NCI-H1048 (cell line): ENCODE measurements at regions not wholly inside any gene's neighbourhood (a gene's known extent, or its start where the extent isn't known, plus 50 kb on each side); places are given as distances from the start of the nearest gene placed in this dataset.

ENCODE experiments used
- DNase-seq: peaks from one replicate; lab custom pipeline; 2025; lab: John Stamatoyannopoulos, UW

DNA sequence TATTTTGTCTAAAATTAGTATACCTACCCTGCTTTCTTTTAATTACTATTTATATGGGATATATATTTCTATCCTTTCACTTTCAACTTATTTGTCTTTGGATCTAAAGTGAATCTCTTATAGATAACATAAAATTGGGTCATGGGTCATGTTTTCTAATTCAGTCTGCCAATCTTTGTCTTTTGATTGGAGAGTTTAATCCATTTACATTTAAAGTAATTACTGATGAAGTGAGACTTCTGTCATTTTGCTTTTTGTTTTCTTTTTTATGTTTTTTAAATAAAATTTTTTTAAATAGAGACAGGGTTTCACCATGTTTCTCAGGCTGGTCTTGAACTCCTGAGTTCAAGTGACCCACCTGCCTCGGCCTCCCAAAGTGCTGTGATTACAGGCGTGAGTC is 50.5 kb upstream of the PRDM1 start:
- no peak for DNase-seq

- no peak for DNase-seq
Observed at GRCh38 chr6:106033806-106034205, 52.3 kb upstream of the PRDM1 start.

- DNase-seq, result no peak
Observed at GRCh38 chr6:106027758-106028157, 58.4 kb upstream of the PRDM1 start.

DNA sequence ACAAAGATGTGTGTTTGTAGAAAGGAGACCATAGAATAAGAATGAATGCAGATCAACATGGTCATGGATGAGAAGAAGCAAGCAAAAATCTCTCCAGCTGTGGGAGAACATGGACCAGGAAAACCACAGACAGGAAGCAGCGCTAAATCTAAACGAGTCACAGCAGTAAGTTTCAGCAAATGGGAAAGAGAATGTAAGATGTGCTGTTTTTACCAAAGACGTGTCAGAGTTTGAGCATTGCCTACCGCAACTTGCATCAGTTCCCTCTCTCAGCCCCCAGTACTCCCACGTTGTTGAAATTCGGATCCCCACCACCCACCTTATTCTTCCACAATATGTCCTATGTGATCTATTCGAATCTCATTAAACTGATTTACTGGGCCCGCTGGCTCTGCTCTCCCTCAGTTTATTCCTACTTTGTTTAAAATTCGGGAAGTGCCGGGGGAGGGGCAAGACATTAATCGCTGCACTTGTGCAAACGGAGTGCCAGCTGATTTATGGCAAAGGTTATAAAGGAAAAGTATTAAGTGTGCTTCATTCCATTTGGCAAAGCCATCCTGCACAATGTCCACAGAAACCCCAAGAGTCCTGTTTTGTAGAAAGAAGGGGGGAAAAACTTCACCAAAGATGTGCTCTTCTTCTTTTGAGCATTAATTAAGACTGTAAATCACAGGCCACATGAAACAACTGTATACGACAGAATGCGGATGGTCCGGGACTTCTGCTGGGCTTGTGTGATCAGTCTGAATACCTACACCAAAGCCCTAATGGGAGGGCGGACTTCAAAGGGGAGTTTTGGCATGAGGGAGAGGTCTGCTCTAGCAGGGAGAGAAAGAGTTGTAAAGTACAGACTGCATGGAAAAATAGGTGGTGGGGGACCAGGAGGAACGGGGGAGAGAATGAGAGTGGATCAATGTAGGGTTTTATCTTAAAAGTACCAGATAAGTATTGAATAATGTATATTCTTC is 59.1 kb upstream of the PRDM1 start:
- no peak for DNase-seq

GRCh38 chr6:106025655-106026054 is 60.5 kb upstream of the PRDM1 start:
- DNase-seq, result no peak

DNA sequence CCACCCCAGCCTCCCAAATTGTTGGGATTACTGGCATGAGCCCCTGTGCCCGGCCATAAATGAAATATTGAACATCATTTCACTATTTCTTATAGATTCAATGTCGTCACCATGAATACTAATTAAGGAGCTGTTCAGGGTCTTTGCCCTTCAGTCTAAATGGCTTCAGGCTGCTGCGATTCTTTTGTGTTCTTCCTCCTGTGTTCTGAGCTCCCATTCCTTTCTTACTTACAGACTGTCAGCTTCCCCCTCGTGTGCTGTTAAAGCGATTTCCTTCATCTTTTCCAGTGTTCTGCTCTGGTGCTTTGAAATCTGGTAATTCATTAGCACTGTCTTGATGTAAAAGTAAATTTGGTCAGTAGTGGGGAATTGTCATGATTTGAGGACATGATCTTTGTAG is 63.3 kb upstream of the PRDM1 start:
- no peak for DNase-seq

GRCh38 chr6:106017454-106017853 is 68.7 kb upstream of the PRDM1 start:
- DNase-seq, result no peak

DNA sequence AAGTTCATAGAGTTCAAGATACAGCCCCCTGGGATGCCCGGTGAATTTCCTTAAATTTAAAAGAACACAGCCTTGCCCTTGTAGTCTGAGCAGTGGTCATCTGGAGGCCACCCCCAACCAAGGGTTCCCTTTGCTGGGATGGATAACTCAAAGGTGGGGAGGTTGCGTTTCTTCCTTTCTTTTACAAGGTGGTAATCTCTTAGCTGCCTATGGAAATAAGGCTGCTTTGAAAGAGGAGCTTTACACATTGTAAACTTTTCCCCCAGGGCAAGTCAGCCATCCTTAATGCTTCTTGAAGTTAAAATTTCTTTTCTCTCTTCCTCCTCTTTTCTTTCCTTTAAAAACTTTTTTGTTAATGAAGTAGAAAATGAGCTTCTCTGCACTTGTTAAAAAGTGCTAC is 71.2 kb upstream of the PRDM1 start:
- no peak for DNase-seq

GRCh38 chr6:106011476-106011875 is 74.7 kb upstream of the PRDM1 start:
- DNase-seq, result no peak

DNA sequence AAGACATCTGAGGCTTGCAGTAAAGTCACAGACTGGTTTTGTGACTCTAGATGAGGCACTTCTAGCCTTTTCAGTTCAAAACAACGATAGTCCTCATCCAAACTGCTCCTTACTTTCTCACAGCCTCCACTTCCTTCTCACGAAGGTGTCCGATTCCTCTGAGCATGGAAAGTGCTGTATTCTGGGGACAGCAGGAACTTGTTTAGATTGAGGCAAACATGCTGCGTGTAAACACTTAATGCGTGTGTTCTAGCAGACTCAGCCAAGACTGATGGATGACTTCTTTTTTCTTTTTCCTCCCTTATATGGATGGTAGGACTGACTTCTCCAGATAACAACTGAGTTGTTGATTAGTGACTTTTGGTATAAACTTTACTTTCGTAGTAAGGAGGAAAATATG is 80.2 kb upstream of the PRDM1 start:
- DNase-seq, result no peak

- DNase-seq, result no peak
Observed at GRCh38 chr6:106005013-106005412, 81.1 kb upstream of the PRDM1 start.

DNA sequence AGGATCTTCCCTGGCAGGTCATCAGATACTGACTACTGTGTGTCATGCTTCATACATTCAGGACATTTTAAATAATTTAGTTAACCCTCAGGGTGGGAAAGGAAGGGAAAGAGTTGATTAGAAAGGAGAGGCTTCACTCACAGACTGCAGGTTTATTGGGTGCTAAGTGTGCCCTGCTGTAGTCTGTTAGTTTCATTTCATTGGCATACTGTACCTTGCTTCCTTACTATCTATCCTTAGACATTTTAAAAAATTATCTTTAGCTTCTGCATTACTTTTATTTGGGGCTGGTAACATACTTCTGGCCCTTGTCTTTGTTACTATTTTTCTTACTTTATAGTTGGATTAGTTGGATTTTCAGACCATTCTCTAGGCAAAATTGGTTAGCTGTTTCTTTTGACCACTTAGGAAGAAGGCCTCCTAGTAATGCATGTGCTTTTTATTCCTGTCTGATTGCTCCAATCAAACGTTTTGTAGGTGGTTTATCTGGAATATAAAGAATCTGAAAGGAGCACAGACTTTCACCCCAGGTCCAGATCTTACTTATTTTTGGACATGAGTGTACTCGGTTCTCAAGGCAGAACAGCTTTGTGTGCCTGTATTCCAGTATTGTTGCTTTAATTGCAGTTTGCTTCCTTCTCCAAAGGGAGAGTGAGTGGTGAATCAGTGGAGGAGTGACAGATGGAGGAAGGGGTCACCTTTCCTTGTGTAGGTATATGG is 82.7 kb upstream of the PRDM1 start:
- no peak for DNase-seq

GRCh38 chr6:106002005-106002404 is 84.1 kb upstream of the PRDM1 start:
- no peak for DNase-seq

DNA sequence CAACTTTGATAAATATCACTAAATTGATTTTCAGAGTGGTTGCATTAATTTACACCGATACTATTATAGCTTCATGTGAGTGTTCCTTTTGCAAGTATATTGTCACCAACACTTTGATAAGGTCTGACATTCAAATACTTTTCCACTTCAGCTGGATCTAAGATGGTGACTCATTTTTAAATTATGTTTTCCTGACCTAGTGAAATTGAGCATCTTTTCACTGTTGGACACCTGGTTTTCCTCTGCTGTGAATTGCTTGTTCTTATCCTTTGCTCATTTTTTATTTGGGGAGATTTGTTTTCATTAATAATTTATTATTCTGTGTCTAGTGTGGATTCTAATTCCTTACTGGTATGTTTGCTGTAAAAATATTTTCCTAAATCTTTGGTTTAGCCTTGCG is 85.2 kb upstream of the PRDM1 start:
- no peak for DNase-seq

- DNase-seq, result no peak
Observed at GRCh38 chr6:105997482-105997881, 88.7 kb upstream of the PRDM1 start.

- DNase-seq, result no peak
Observed at GRCh38 chr6:105995391-105995865, 90.7 kb upstream of the PRDM1 start.

GRCh38 chr6:105994591-105995390 is 91.3 kb upstream of the PRDM1 start:
- DNase-seq, result no peak

GRCh38 chr6:105994118-105994590 is 92.0 kb upstream of the PRDM1 start:
- no peak for DNase-seq

- DNase-seq, result no peak
Observed at GRCh38 chr6:105993341-105994117, 92.6 kb upstream of the PRDM1 start.

- peak; percentile 75 for DNase-seq
Observed at GRCh38 chr6:105992315-105992961, 93.7 kb upstream of the PRDM1 start.
